ENCODE measurements at regions not wholly inside any gene's neighbourhood (a gene's known extent, or its start where the extent isn't known, plus 50 kb on each side); places are given as distances from the start of the nearest gene placed in this dataset.

- H3K36me3 Mint-ChIP-seq (ENCODE audit: low read depth) = no peaks in the 10 kb centered on the region
- no peaks in the 10 kb centered on the region for H3K27me3 Mint-ChIP-seq
Measured at GRCh38 chr12:105970885-105971284, 167.9 kb downstream of the NUAK1 start.

DNA sequence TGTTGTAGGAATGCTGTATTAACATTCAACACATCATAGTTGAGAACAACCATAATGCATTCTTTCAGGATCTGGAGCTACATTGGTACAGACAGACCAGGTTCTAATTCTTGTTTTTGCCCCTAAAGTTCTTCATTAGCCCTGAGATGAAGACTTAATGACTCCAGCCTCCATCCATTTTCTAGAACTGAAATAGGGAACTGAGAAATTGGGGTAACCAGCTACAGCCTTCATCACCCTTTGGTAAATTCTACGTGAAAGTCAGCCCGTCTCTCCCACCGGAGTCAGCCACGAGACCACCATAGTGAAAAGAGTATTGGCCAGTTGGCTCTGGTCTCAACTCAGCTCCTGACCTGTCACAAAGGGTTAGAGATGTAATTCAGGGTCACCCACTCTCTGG, 164.0 kb downstream of the NUAK1 start:
- Mint-ChIP-seq H3K36me3 (ENCODE audit: low read depth) (no peaks in the 10 kb centered on the region), H3K27ac (no peak overlapping the region), H3K4me1 (no peaks in the 10 kb centered on the region), H3K27me3 (no peaks in the 10 kb centered on the region), H3K4me3 (no peak overlapping the region)
- DNase-seq = no peak
- H3K9me3 ChIP-seq (ENCODE audit: control insufficient read depth, low read length, poor library complexity, severe bottlenecking) = no peaks in the 10 kb centered on the region
- no peak for ATAC-seq

More at GRCh38 chr12:105970885-105971284, 167.9 kb downstream of the NUAK1 start:
- Mint-ChIP-seq H3K4me1 (no peaks in the 10 kb centered on the region), H3K27ac (no peak overlapping the region), H3K4me3 (no peak overlapping the region)
- no peak for ATAC-seq
- no peaks in the 10 kb centered on the region for H3K9me3 ChIP-seq (ENCODE audit: control insufficient read depth, low read length, poor library complexity, severe bottlenecking)
- DNase-seq = no peak

DNA sequence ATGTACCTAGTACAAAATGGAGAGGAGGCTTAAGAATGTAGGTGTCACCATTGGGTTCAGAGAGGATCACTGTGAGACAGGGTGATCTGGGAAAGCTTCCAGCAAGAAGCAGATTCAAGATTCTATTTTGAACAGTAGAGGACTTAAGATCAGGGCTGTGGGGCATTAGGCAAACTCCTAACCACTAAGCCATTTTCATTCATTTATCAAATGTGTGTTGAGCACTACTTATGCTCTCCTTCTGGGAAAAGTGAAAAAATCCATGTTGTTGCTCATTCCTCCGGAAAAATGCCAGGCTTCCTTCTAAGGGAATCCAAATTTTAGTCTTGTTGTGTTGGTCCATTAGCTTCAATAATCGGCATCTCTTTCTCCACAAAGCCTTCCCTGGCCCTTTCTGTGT, 163.4 kb downstream of the NUAK1 start:
- no peak for DNase-seq
- no peak overlapping the region for H3K27ac Mint-ChIP-seq
- no peak for ATAC-seq
- H3K4me3 Mint-ChIP-seq = no peak overlapping the region
- no peaks in the 10 kb centered on the region for H3K36me3 Mint-ChIP-seq (ENCODE audit: low read depth)
- no peaks in the 10 kb centered on the region for H3K9me3 ChIP-seq (ENCODE audit: control insufficient read depth, low read length, poor library complexity, severe bottlenecking)
- no peaks in the 10 kb centered on the region for H3K4me1 Mint-ChIP-seq
- no peaks in the 10 kb centered on the region for H3K27me3 Mint-ChIP-seq

DNA sequence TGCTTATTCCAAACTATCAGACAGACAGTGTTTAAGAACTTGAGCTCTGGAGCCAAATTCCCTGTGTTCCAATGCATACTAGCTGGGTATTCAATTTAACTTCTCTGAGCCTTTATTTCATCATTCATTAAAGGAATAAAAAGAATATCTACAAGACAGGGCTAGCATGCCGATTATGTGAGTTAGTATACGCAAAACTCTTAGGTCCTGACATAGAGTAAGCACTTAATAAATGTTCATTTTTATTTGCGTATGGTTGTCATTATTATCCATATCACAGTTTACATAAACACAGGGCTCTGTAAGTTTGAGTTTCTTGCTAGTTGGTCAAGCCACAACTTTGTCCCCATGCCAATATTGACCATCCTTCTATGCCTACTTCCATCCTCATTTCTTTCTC, 161.5 kb downstream of the NUAK1 start:
- no peak for DNase-seq
- H3K4me1 Mint-ChIP-seq = no peaks in the 10 kb centered on the region
- H3K9me3 ChIP-seq (ENCODE audit: control insufficient read depth, low read length, poor library complexity, severe bottlenecking) = no peaks in the 10 kb centered on the region
- ATAC-seq = no peak
- H3K4me3 Mint-ChIP-seq = no peak overlapping the region
- no peaks in the 10 kb centered on the region for H3K27me3 Mint-ChIP-seq
- no peak overlapping the region for H3K27ac Mint-ChIP-seq
- no peaks in the 10 kb centered on the region for H3K36me3 Mint-ChIP-seq (ENCODE audit: low read depth)

DNA sequence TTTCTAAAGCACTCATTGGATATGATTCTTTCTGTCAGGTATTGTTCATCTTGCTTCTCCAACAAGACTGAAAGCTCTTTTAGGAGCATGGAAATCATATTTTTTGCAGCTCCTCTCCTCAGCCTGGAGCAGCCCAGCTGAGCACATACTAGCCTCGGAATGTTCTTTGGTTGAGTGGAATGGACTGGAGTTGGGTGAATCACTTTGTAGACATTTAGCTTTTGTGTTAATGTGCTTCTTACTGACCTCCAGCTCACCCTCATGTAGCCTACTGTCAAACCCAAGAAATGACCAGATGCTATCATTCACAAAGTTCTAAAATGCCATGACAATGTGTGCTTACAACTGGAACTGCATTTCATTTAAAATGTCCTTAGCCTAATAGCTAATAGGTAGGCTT, 161.1 kb downstream of the NUAK1 start:
- no peaks in the 10 kb centered on the region for H3K4me1 Mint-ChIP-seq
- no peak for DNase-seq
- H3K27me3 Mint-ChIP-seq = no peaks in the 10 kb centered on the region
- no peak for ATAC-seq
- no peaks in the 10 kb centered on the region for H3K36me3 Mint-ChIP-seq (ENCODE audit: low read depth)
- H3K9me3 ChIP-seq (ENCODE audit: control insufficient read depth, low read length, poor library complexity, severe bottlenecking) = no peaks in the 10 kb centered on the region
- H3K4me3 Mint-ChIP-seq = no peak overlapping the region
- no peak overlapping the region for H3K27ac Mint-ChIP-seq

DNA sequence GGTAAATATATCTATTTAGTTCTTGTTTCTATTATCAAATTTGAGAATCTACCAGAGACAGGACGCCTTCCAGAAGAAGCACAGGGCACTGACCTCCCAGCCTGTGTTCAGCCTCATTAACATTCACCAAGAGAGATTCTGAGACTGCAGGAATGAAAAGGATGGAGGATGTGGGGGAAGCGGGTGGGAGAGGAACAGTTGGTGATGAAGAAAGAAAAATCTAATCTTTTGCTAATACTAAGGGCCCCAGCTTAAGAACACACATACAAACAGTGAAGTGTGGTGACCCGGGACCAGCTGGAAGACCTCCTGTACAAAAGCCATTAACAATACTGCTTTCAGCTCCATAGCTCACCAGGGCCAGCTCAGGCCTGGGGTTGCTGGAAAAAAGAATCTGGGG, 160.5 kb downstream of the NUAK1 start:
- DNase-seq = no peak
- H3K9me3 ChIP-seq (ENCODE audit: control insufficient read depth, low read length, poor library complexity, severe bottlenecking) = no peaks in the 10 kb centered on the region
- H3K27ac Mint-ChIP-seq = no peak overlapping the region
- no peak for ATAC-seq
- no peaks in the 10 kb centered on the region for H3K4me1 Mint-ChIP-seq
- H3K36me3 Mint-ChIP-seq (ENCODE audit: low read depth) = no peaks in the 10 kb centered on the region
- no peaks in the 10 kb centered on the region for H3K27me3 Mint-ChIP-seq
- no peak overlapping the region for H3K4me3 Mint-ChIP-seq

DNA sequence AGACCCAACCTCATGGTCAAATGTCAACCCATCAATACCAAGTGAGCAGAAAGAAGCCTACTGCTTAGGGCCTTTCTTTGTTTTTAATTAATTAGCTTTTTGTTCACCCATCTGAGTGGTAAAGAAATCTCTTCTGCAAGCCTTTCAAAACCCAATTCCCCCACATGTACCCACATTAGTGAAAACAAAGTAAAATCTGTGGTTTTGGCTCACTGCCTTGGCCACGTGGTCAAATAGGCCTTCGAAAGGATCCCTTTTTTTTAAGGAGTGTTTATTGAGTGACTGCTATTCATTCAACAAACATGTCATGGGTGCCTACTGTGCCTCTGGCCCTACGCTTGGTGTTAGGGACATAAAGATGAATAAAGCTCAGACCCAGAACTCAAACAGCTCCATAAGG, 160.1 kb downstream of the NUAK1 start:
- no peak for DNase-seq
- no peaks in the 10 kb centered on the region for H3K4me1 Mint-ChIP-seq
- no peak overlapping the region for H3K27ac Mint-ChIP-seq
- H3K36me3 Mint-ChIP-seq (ENCODE audit: low read depth) = no peaks in the 10 kb centered on the region
- H3K9me3 ChIP-seq (ENCODE audit: control insufficient read depth, low read length, poor library complexity, severe bottlenecking) = no peaks in the 10 kb centered on the region
- no peak overlapping the region for H3K4me3 Mint-ChIP-seq
- H3K27me3 Mint-ChIP-seq = no peaks in the 10 kb centered on the region
- ATAC-seq = no peak

GRCh38 chr12:105980085-105980484, 158.7 kb downstream of the NUAK1 start:
- Mint-ChIP-seq H3K27me3 (no peaks in the 10 kb centered on the region), H3K36me3 (ENCODE audit: low read depth) (no peaks in the 10 kb centered on the region), H3K27ac (no peak overlapping the region), H3K4me3 (no peak overlapping the region), H3K4me1 (no peaks in the 10 kb centered on the region)
- DNase-seq = no peak
- no peaks in the 10 kb centered on the region for H3K9me3 ChIP-seq (ENCODE audit: control insufficient read depth, low read length, poor library complexity, severe bottlenecking)
- no peak for ATAC-seq

DNA sequence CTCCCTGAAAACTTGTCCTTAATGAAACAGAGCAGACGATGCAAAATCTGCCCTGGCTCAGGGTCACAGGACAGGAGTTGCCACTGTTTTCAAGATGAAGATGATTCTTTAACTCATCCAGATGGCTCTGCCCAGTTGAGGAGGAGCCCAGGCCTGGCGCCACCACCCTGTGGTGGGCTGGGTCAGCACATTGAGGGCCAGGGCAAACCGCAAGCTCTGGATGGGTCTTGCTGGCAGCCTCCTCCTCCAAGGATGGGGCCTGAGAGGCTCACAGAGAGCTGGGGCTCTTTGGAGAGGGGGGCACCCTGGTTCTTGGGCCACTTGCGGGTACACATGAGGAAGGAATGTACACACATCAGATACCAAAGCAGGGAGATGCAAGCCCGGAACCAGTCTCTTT, 158.2 kb downstream of the NUAK1 start:
- H3K36me3 Mint-ChIP-seq (ENCODE audit: low read depth) = no peaks in the 10 kb centered on the region
- H3K4me3 Mint-ChIP-seq = no peak overlapping the region
- H3K9me3 ChIP-seq (ENCODE audit: control insufficient read depth, low read length, poor library complexity, severe bottlenecking) = no peaks in the 10 kb centered on the region
- no peak overlapping the region for H3K27ac Mint-ChIP-seq
- DNase-seq (no peak), ATAC-seq (no peak)
- H3K4me1 Mint-ChIP-seq = no peaks in the 10 kb centered on the region
- H3K27me3 Mint-ChIP-seq = no peaks in the 10 kb centered on the region

GRCh38 chr12:105982022-105982421, 156.7 kb downstream of the NUAK1 start:
- H3K36me3 Mint-ChIP-seq (ENCODE audit: low read depth) = no peaks in the 10 kb centered on the region
- no peak for ATAC-seq
- H3K4me3 Mint-ChIP-seq = no peak overlapping the region
- DNase-seq = no peak
- H3K27me3 Mint-ChIP-seq = no peaks in the 10 kb centered on the region
- H3K9me3 ChIP-seq (ENCODE audit: control insufficient read depth, low read length, poor library complexity, severe bottlenecking) = no peaks in the 10 kb centered on the region
- H3K4me1 Mint-ChIP-seq = no peaks in the 10 kb centered on the region
- H3K27ac Mint-ChIP-seq = no peak overlapping the region

GRCh38 chr12:105983622-105984320, 155.0 kb downstream of the NUAK1 start:
- no peaks in the 10 kb centered on the region for H3K9me3 ChIP-seq (ENCODE audit: control insufficient read depth, low read length, poor library complexity, severe bottlenecking)
- no peaks in the 10 kb centered on the region for H3K36me3 Mint-ChIP-seq (ENCODE audit: low read depth)
- no peak overlapping the region for H3K27ac Mint-ChIP-seq
- H3K4me1 Mint-ChIP-seq = no peaks in the 10 kb centered on the region
- H3K4me3 Mint-ChIP-seq = no peak overlapping the region
- DNase-seq (no peak), ATAC-seq (no peak)
- peaks cover 5% of the 10 kb centered on the region for H3K27me3 Mint-ChIP-seq

DNA sequence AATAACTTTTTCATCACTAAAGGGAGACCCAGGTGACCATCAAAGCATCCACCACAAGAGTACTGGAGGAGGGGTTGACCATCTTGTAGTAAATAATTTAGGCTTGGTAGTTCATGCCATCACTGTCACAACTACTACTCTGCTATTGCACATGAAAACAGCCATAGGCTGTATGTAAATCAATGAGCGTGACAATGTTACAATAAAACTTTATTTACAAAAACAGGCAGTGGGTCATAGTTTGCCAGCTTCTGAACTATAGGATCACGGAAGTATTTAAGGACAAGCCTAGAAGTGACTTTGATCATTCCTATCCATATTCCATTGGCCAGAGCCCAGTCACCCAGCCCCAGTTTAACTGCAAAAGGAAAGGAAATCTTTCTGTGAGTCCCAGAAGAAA, 153.4 kb downstream of the NUAK1 start:
- Mint-ChIP-seq H3K4me1 (no peaks in the 10 kb centered on the region), H3K27ac (no peak overlapping the region), H3K36me3 (ENCODE audit: low read depth) (no peaks in the 10 kb centered on the region), H3K4me3 (no peak overlapping the region), H3K27me3 (peaks cover 5% of the 10 kb centered on the region)
- ATAC-seq (no peak), DNase-seq (no peak)
- H3K9me3 ChIP-seq (ENCODE audit: control insufficient read depth, low read length, poor library complexity, severe bottlenecking) = no peaks in the 10 kb centered on the region

DNA sequence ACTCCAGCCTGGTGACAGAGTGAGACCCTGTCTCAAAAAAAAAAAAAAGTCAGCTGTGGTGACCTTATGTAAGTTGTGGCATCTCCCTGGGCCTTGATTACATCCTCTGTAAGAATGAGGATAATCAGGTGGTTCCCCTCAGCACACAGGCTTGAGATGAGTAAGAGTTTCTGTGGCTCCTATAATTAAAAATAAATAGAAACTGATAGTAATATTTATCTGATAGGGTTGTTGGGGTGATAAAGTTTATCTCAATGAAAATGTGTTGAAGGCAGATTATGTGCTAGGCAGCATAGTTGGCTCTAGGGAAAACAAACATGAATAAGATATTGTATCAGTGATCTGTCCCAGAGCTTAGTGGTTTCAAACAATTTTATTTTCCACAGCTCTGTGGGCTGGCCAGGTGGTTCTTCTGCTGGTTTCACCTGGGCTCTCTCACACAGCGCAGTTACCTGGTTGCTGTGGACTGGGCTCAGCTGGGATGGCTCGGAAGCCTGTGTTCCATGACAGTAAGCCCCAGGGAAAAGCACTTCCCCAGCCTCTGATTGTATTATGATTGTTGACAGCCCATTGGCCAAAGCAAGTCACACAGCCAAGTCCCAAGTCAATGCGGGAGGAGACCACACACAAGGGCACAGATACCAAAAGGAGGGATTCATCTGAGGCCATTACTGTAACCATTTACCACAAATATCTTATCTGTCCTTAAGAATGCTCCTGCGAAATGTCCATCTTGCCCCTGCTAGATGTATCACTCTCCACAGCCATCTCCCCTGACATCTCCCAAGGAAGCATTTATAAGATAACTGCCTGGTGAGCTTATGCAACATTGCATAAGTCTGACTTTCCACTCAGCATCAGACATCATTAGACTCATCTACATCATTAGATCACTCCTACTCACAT, 151.7 kb downstream of the NUAK1 start:
- no peaks in the 10 kb centered on the region for H3K4me1 Mint-ChIP-seq
- DNase-seq (no peak), ATAC-seq (no peak)
- peaks cover 9% of the 10 kb centered on the region for H3K27me3 Mint-ChIP-seq
- H3K36me3 Mint-ChIP-seq (ENCODE audit: low read depth) = no peaks in the 10 kb centered on the region
- H3K9me3 ChIP-seq (ENCODE audit: control insufficient read depth, low read length, poor library complexity, severe bottlenecking) = no peaks in the 10 kb centered on the region
- H3K27ac Mint-ChIP-seq = no peak overlapping the region
- no peak overlapping the region for H3K4me3 Mint-ChIP-seq

DNA sequence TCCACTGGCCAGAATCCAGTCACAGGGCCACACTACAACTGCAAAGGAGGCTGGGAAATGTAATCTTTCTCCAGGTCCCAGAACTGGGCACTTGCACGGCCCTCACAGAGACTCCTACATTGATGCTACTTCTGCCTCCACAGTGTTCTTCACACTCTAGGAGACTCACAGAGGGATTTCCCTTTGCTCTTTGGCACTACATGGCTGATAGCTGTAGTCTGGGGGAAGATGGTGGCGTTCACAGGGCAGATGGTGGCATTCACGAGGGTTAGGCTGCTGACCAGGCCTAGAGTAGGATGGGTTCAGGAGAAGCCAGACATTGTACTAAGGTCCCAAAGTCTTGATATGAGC, 151.1 kb downstream of the NUAK1 start:
- no peak overlapping the region for H3K4me3 Mint-ChIP-seq
- H3K9me3 ChIP-seq (ENCODE audit: control insufficient read depth, low read length, poor library complexity, severe bottlenecking) = no peaks in the 10 kb centered on the region
- ATAC-seq (no peak), DNase-seq (no peak)
- no peaks in the 10 kb centered on the region for H3K36me3 Mint-ChIP-seq (ENCODE audit: low read depth)
- H3K4me1 Mint-ChIP-seq = no peaks in the 10 kb centered on the region
- peaks cover 9% of the 10 kb centered on the region for H3K27me3 Mint-ChIP-seq
- H3K27ac Mint-ChIP-seq = no peak overlapping the region
